Adipocyte (in vitro differentiated cells): ENCODE measurements at regions not wholly inside any gene's neighbourhood (a gene's known extent, or its start where the extent isn't known, plus 50 kb on each side); places are given as distances from the start of the nearest gene placed in this dataset.

Experiments used
- DNase-seq: peaks from one replicate; pipeline ENCODE4 v3.0.0-alpha.2; 2015; ENCODE audit warnings: low read depth
- H3K27me3 ChIP-seq: replicated peaks from 2 replicates; pipeline ENCODE4 v1.7.0; 2013; ENCODE audit warnings: mild to moderate bottlenecking, low read length, moderate library complexity; ENCODE audit not compliant: control insufficient read depth, insufficient read depth
- H3K36me3 ChIP-seq: 2 replicates; pipeline ENCODE4 v1.7.0; 2013; ENCODE audit warnings: low read length, mild to moderate bottlenecking, moderate library complexity; ENCODE audit not compliant: control insufficient read depth, insufficient read depth, severe bottlenecking
- H3K4me1 ChIP-seq: 2 replicates; pipeline ENCODE4 v1.7.0; 2013; ENCODE audit warnings: mild to moderate bottlenecking, low read length, moderate library complexity; ENCODE audit not compliant: control insufficient read depth, insufficient read depth
- H3K4me3 ChIP-seq: 2 replicates; pipeline ENCODE4 v1.7.0; 2013; ENCODE audit warnings: mild to moderate bottlenecking, low read length, moderate library complexity
- H3K9ac ChIP-seq: 2 replicates; pipeline ENCODE4 v1.7.0; 2013; ENCODE audit warnings: mild to moderate bottlenecking, low read length, moderate library complexity
- H3K9me3 ChIP-seq: 2 replicates; pipeline ENCODE4 v1.7.0; 2013; ENCODE audit warnings: mild to moderate bottlenecking, low read length, moderate library complexity; ENCODE audit not compliant: control insufficient read depth

DNA sequence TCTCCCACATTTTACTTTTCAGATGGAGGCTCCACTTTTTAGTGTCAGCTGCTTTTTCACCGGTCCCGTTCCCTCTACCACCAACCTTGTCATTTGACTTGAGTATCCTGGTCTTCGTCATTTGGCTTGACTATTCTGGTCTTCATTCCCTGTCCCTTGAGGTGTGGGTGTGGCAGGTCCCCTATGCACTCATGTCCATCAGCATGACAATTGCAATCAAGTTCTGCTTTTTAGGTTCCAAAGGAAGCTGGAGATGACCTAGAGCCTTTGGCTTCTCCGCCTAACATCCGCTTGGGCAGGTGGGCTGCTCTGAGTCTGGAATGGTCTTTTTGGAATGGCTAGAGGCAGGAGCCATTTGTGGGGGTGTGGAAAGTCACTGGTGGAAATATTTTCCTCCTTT, 99.8 kb upstream of the MLN start:
- H3K4me3 ChIP-seq: no peak overlapping the region
- no peaks in the 10 kb centered on the region for H3K36me3 ChIP-seq
- H3K27me3 ChIP-seq: peaks cover 66% of the 10 kb centered on the region
- DNase-seq: no peak
- no peaks in the 10 kb centered on the region for H3K4me1 ChIP-seq
- no peak overlapping the region for H3K9ac ChIP-seq
- peaks cover 3% of the 10 kb centered on the region for H3K9me3 ChIP-seq

DNA sequence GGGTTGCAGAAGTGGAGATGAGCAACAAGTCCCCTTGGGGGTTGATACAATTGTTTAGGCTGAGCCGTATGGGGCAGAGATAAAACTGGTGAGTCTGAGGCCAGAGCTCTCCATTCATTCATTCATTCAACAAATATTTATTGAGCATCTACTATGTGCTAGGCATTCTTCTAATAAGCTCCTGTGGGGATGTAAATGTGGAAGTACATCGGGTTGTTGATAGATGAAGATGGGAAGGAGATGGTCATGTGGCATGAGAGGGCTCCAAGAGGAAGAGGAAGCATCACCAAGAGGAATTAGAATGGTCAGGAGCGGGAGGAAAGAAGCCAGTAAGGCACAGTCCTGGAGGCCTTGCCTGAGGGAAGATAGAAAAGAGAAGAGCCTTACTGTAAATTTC, 98.7 kb upstream of the MLN start:
- Histone ChIP-seq H3K9me3 (peaks cover 3% of the 10 kb centered on the region), H3K9ac (no peak overlapping the region), H3K27me3 (peaks cover 74% of the 10 kb centered on the region), H3K4me3 (no peak overlapping the region), H3K4me1 (no peaks in the 10 kb centered on the region), H3K36me3 (no peaks in the 10 kb centered on the region)
- DNase-seq: no peak

- no peak overlapping the region for H3K4me3 ChIP-seq
- H3K9me3 ChIP-seq: peaks cover 3% of the 10 kb centered on the region
- DNase-seq: no peak
- H3K27me3 ChIP-seq: peaks cover 74% of the 10 kb centered on the region
- no peaks in the 10 kb centered on the region for H3K4me1 ChIP-seq
- H3K36me3 ChIP-seq: no peaks in the 10 kb centered on the region
- no peak overlapping the region for H3K9ac ChIP-seq
Observed at GRCh38 chr6:33901822-33902456, 98.1 kb upstream of the MLN start.

GRCh38 chr6:33898771-33899170, 95.0 kb upstream of the MLN start:
- Histone ChIP-seq H3K9ac (no peak overlapping the region), H3K36me3 (no peaks in the 10 kb centered on the region), H3K27me3 (peaks cover 47% of the 10 kb centered on the region), H3K4me3 (no peak overlapping the region), H3K4me1 (peaks cover 6% of the 10 kb centered on the region), H3K9me3 (peaks cover 3% of the 10 kb centered on the region)
- DNase-seq: no peak

- Histone ChIP-seq H3K36me3 (no peaks in the 10 kb centered on the region), H3K27me3 (peaks cover 38% of the 10 kb centered on the region), H3K4me1 (peaks cover 6% of the 10 kb centered on the region), H3K9me3 (peaks cover 3% of the 10 kb centered on the region), H3K4me3 (no peak overlapping the region), H3K9ac (no peak overlapping the region)
- DNase-seq: no peak
Observed at GRCh38 chr6:33897189-33897780, 93.5 kb upstream of the MLN start.

DNA sequence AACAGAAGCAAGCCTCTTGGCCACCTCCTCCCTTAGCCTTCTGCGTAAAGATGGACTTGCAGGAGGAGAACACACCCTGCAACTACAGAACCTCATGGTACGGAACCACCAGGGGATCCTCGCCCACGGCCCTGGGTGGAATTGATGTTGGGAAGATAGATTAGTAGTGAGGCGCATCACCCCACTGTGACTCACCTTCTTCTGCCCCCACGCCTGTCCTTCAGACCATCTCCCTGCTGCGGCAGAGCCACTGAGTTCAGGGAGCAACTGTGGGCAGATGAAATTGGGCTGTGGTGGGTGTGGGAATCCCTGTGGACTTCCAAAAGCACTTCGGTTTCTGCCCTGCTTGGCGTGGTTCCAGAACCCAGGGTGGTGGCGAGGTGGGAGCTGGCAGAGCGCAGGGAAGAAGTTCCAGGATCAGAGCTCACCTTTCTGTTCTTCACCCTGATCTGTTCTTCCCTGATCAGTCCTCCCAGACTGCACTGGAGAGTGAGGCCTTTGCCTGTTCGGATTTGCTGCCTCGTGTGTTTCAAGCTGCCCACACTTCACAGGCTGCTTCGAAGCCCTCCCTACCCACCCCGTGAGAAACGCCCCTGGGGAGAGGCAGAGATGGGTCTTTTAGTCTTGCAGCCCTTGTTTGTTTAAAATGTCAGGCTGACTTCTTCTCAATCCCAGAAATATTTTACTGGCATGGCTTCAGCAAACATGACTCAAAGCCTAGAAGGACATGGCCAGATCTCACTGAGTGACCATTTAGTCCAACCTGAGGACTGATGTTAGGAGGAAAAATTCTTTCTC, 92.8 kb upstream of the MLN start:
- peaks cover 6% of the 10 kb centered on the region for H3K4me1 ChIP-seq
- no peaks in the 10 kb centered on the region for H3K36me3 ChIP-seq
- no peak overlapping the region for H3K9ac ChIP-seq
- H3K4me3 ChIP-seq: no peak overlapping the region
- peak; percentile 52 for DNase-seq
- H3K27me3 ChIP-seq: peaks cover 38% of the 10 kb centered on the region
- H3K9me3 ChIP-seq: peaks cover 3% of the 10 kb centered on the region

DNA sequence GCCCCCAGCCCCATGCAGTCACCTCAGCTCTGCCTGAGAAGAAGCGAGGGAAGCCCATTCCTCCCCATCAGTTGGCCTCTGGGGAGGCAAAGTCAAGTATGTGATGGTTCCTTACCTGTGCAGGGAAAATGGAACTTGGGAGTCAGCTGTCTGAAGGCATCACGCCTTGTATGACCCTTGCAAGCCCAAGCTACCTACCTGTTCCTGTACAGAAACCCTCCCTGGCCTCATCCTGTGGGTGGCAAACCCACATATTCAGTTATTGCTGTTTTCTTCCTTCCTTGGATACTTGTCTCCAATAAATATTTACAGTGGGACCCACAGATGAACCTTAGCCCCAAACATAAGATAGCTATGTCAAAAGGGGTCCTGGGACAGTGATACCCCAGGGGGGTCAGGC, 92.2 kb upstream of the MLN start:
- H3K9me3 ChIP-seq: peaks cover under 1% of the 10 kb centered on the region
- no peaks in the 10 kb centered on the region for H3K36me3 ChIP-seq
- H3K4me3 ChIP-seq: no peak overlapping the region
- H3K9ac ChIP-seq: no peak overlapping the region
- peaks cover 35% of the 10 kb centered on the region for H3K27me3 ChIP-seq
- no peak for DNase-seq
- peaks cover 6% of the 10 kb centered on the region for H3K4me1 ChIP-seq

DNA sequence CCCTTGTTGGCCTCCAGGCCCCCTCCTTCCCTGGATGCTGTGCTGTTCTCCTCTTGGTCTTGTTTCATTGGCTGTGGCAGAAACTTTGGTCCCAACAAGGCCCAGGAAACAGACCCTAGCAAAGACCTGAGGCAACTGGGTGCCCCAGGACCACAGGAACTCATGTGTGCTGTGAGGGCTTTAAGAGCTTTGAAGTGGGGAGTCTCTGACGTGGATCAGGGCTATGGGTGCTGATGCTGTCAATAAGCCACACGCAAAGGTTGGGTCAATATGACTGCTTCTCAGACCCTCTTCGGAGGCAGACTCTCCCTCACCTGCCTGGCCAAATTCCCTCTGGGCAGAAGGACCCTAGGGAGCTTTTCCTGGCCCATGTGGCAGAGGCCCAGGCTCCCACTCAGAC, 91.5 kb upstream of the MLN start:
- H3K9ac ChIP-seq: no peak overlapping the region
- peaks cover 32% of the 10 kb centered on the region for H3K27me3 ChIP-seq
- no peaks in the 10 kb centered on the region for H3K36me3 ChIP-seq
- H3K9me3 ChIP-seq: no peaks in the 10 kb centered on the region
- no peak overlapping the region for H3K4me3 ChIP-seq
- no peak for DNase-seq
- peaks cover 6% of the 10 kb centered on the region for H3K4me1 ChIP-seq

GRCh38 chr6:33894438-33894837, 90.6 kb upstream of the MLN start:
- H3K4me1 ChIP-seq: peaks cover 6% of the 10 kb centered on the region
- no peak overlapping the region for H3K4me3 ChIP-seq
- no peaks in the 10 kb centered on the region for H3K36me3 ChIP-seq
- DNase-seq: peak; percentile 62
- H3K27me3 ChIP-seq: peaks cover 28% of the 10 kb centered on the region
- no peaks in the 10 kb centered on the region for H3K9me3 ChIP-seq
- H3K9ac ChIP-seq: no peak overlapping the region

- Histone ChIP-seq H3K9ac (no peak overlapping the region), H3K27me3 (peaks cover 30% of the 10 kb centered on the region), H3K4me3 (no peak overlapping the region), H3K9me3 (no peaks in the 10 kb centered on the region), H3K36me3 (no peaks in the 10 kb centered on the region), H3K4me1 (peaks cover 6% of the 10 kb centered on the region)
- no peak for DNase-seq
Observed at GRCh38 chr6:33892581-33893346, 89.0 kb upstream of the MLN start.

DNA sequence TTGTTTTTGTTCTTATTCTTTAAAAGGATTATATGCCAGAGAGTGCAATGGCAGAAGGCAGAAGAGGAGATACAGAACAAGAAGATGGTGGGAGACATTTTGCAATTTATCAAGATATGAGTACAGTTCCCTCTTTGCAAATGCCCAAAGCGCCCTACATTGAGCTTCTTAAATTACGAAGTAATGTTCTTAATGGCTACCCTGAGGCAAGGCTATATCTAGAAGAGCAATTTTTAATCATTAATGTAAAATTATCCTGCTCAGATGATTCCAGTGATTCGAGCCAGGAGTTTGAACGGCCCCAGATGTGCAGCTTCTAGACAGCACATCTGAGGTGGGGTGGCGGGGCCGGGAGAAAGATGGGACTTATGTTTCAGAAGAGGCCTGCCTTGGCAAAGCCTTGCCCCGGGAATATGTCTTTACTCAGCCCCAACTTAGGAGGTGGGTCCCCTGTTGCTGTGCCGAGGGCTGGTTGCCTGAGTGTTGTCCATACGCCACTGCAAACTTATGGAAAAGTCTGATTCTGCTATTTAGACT, 84.9 kb upstream of the MLN start:
- no peak for DNase-seq
- H3K4me1 ChIP-seq: peaks cover 19% of the 10 kb centered on the region
- no peak overlapping the region for H3K9ac ChIP-seq
- peaks cover 31% of the 10 kb centered on the region for H3K27me3 ChIP-seq
- no peaks in the 10 kb centered on the region for H3K9me3 ChIP-seq
- no peak overlapping the region for H3K4me3 ChIP-seq
- no peaks in the 10 kb centered on the region for H3K36me3 ChIP-seq
